HepG2 (cell line): ENCODE measurements at regions not wholly inside any gene's neighbourhood (a gene's known extent, or its start where the extent isn't known, plus 50 kb on each side); places are given as distances from the start of the nearest gene placed in this dataset.

Source experiments
- ATAC-seq: fragments of 200-7000 bp; cut with Tn5 transposase; 3 replicates; pipeline ENCODE4 v1.9.1; 2020; ENCODE audit warnings: mild to moderate bottlenecking, moderate library complexity
- BruUV-seq: library from RNA; stranded (reverse); fragments of 400-500 nt; replicated peaks from 2 replicates; lab custom pipeline; 2021; lab: Mats Ljungman, UMichigan
- CTCF ChIA-PET: fragments of 300-600 bp; formaldehyde crosslinking; extraction: SDS; loops from one replicate; lab custom pipeline; 2021; ENCODE audit warnings: low total read pairs, inconsistent platforms, low intra/inter-chr PET ratio; lab: Yijun Ruan, JAX
- POLR2A ChIA-PET: fragments of 350-600 bp; sonication (Branson Sonifier 250); formaldehyde crosslinking; loops from one replicate; lab custom pipeline; 2020; ENCODE audit warnings: antibody characterized with exemption, inconsistent platforms; lab: Yijun Ruan, JAX
- DNase-seq: peaks from one replicate; pipeline ENCODE4 v3.0.0-alpha.2; 2015; ENCODE audit warnings: low spot score
- FAIRE-seq: peaks from 3 replicates; lab custom pipeline; 2011; peaks lifted over from hg19 to GRCh38; lab: Jason Lieb, UNC
- H2AFZ ChIP-seq: one replicate; pipeline ENCODE4 v1.6.1; 2011; ENCODE audit warnings: low read length, inconsistent platforms
- H3K27ac ChIP-seq: fragments of 300-600 bp; 3 replicates; pipeline ENCODE4 v1.8.0; 2011; ENCODE audit warnings: mixed run types, mild to moderate bottlenecking, mixed read lengths, low read length, inconsistent platforms; ENCODE audit not compliant: insufficient read depth; ENCODE audit errors: extremely low read length
- H3K27me3 ChIP-seq, 2 experiments: fragments of 200-600 bp in 1 of 2; 2 replicates in 1 of 2; 3 replicates in 1 of 2; pipeline versions ENCODE4 v1.6.0 to v1.8.0; 2011; ENCODE audit warnings: low read length in 2 of 2, mild to moderate bottlenecking in 2 of 2, moderate library complexity in 2 of 2, inconsistent platforms in 1 of 2; ENCODE audit not compliant: insufficient read depth in 2 of 2, control insufficient read depth in 1 of 2
- H3K36me3 ChIP-seq, 2 experiments: fragments of 200-600 bp in 1 of 2; replicated peaks in 1 of 2; 2 replicates in 1 of 2; 3 replicates in 1 of 2; pipeline versions ENCODE4 v1.5.1 to v1.8.0; 2011; ENCODE audit warnings: low read length in 2 of 2, inconsistent platforms in 1 of 2; ENCODE audit not compliant: insufficient read depth in 2 of 2, control insufficient read depth in 1 of 2
- H3K4me1 ChIP-seq: 2 replicates; pipeline ENCODE4 v1.5.1; 2012; ENCODE audit warnings: low read length, inconsistent platforms; ENCODE audit not compliant: insufficient read depth
- H3K4me2 ChIP-seq: 2 replicates; pipeline ENCODE4 v1.6.0; 2011; ENCODE audit warnings: low read depth, low read length, inconsistent platforms
- H3K4me3 ChIP-seq, 3 experiments: fragments of 200-600 bp in 1 of 3; sonication (generic), shearing (Covaris generic) in 1 of 3; replicated peaks in 1 of 3; 2 replicates each; pipeline ENCODE4 v1.5.1; 2011 to 2016; ENCODE audit warnings: low read length in 3 of 3, inconsistent platforms in 2 of 3, low read depth in 2 of 3, mild to moderate bottlenecking in 2 of 3, control low read depth in 1 of 3, mixed read lengths in 1 of 3; ENCODE audit not compliant: insufficient read depth in 1 of 3
- H3K79me2 ChIP-seq: one replicate; pipeline ENCODE4 v1.6.1; 2011; ENCODE audit warnings: low read length, inconsistent platforms; ENCODE audit not compliant: insufficient read depth
- H3K9ac ChIP-seq: 2 replicates; pipeline ENCODE4 v1.6.0; 2011; ENCODE audit warnings: mild to moderate bottlenecking, low read depth, low read length, inconsistent platforms; ENCODE audit not compliant: insufficient read depth
- H3K9me3 ChIP-seq: 2 replicates; pipeline ENCODE4 v1.5.1; 2012; ENCODE audit warnings: mild to moderate bottlenecking, low read length
- H4K20me1 ChIP-seq: 2 replicates; pipeline ENCODE4 v1.6.0; 2011; ENCODE audit warnings: inconsistent platforms, mild to moderate bottlenecking, low read length, moderate library complexity; ENCODE audit not compliant: insufficient read depth
- AHR ChIP-seq: IDR thresholded peaks from 2 replicates; pipeline ENCODE4 v1.6.1; 2018; ENCODE audit warnings: missing genetic modification reagents, missing compliant biosample characterization
- LCORL ChIP-seq, 2 experiments: fragments of 450-650 bp in 1 of 2; sonication (generic) in 1 of 2; formaldehyde crosslinking in 1 of 2; IDR thresholded peaks; 2 replicates each; pipeline versions ENCODE4 v1.5.0 to v1.6.1; 2017 to 2020; ENCODE audit warnings: antibody characterized with exemption in 1 of 2, missing genetic modification reagents in 1 of 2
- MED13 ChIP-seq: sonication (generic); formaldehyde crosslinking; IDR thresholded peaks from 2 replicates; pipeline ENCODE4 v1.5.0; 2020; ENCODE audit warnings: missing genetic modification reagents
- NCOA1 ChIP-seq: sonication (generic); formaldehyde crosslinking; IDR thresholded peaks from 2 replicates; pipeline ENCODE4 v1.9.0; 2021; ENCODE audit warnings: missing genetic modification reagents
- NFYB ChIP-seq: sonication (generic); formaldehyde crosslinking; IDR thresholded peaks from 2 replicates; pipeline ENCODE4 v1.4.0; 2020; ENCODE audit warnings: missing genetic modification reagents
- SP2 ChIP-seq: sonication (generic); formaldehyde crosslinking; IDR thresholded peaks from 2 replicates; pipeline ENCODE4 v1.5.1; 2020; ENCODE audit warnings: mild to moderate bottlenecking, missing genetic modification reagents
- ZNF234 ChIP-seq: sonication (generic); formaldehyde crosslinking; conservative IDR thresholded peaks from 2 replicates; pipeline ENCODE4 v1.5.1; 2020; ENCODE audit warnings: mild to moderate bottlenecking, missing genetic modification reagents
- ZNF24 ChIP-seq: fragments of 450-650 bp; IDR thresholded peaks from 2 replicates; pipeline ENCODE4 v1.6.1; 2017; ENCODE audit warnings: antibody characterized with exemption, mild to moderate bottlenecking
- ZNF572 ChIP-seq: sonication (generic); formaldehyde crosslinking; IDR thresholded peaks from 2 replicates; pipeline ENCODE4 v1.5.1; 2020; ENCODE audit warnings: mild to moderate bottlenecking, missing genetic modification reagents
- ZNF660 ChIP-seq: sonication (generic); formaldehyde crosslinking; IDR thresholded peaks from 2 replicates; pipeline ENCODE4 v1.5.1; 2020; ENCODE audit warnings: mild to moderate bottlenecking, low read depth, missing genetic modification reagents, borderline replicate concordance
- ZNF878 ChIP-seq: sonication (generic); formaldehyde crosslinking; IDR thresholded peaks from 2 replicates; pipeline ENCODE4 v1.8.1; 2023; ENCODE audit warnings: mild to moderate bottlenecking, missing genetic modification reagents, moderate library complexity
- WGBS: methylation state at CpG from one replicate; pipeline ENCODE4 v1.1.6; 2017; ENCODE audit warnings: low lambda C conversion rate; 5-methylcytosine and 5-hydroxymethylcytosine counted together
- in situ Hi-C: cut with HindIII; loops from 2 replicates; pipeline ENCODE4 v1.10.0; 2017; ENCODE audit warnings: low pct_unique_long_range_greater_than_20kb; ENCODE audit not compliant: extremely low pct_ligation_motif_present
- intact Hi-C: fragments of 100-400 bp; cut with micrococcal nuclease; formaldehyde crosslinking; loops from one replicate; pipeline ENCODE4 v1.10.0; 2022; ENCODE audit not compliant: unreplicated experiment
- TF ChIP-seq, protein P1 (sequence below): sonication (generic); formaldehyde crosslinking; IDR thresholded peaks from 2 replicates; pipeline ENCODE4 v1.5.0; 2020; ENCODE audit warnings: missing genetic modification reagents

GRCh38 chr6:19312241-19312978 lies 524.8 kb upstream of the ID4 start (continued):
- TF ChIP-seq, protein P1, sequence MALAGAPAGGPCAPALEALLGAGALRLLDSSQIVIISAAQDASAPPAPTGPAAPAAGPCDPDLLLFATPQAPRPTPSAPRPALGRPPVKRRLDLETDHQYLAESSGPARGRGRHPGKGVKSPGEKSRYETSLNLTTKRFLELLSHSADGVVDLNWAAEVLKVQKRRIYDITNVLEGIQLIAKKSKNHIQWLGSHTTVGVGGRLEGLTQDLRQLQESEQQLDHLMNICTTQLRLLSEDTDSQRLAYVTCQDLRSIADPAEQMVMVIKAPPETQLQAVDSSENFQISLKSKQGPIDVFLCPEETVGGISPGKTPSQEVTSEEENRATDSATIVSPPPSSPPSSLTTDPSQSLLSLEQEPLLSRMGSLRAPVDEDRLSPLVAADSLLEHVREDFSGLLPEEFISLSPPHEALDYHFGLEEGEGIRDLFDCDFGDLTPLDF (CRISPR knock-in tag) = no peak
- TF ChIP-seq AHR = no peak

- no peak overlapping the region for H3K4me3 ChIP-seq
- no TSS peak for BruUV-seq
- intact Hi-C loops = no loop called here
- H3K79me2 ChIP-seq = no peaks in the 10 kb centered on the region
- H3K4me2 ChIP-seq = no peak overlapping the region
- no peak overlapping the region for H3K27ac ChIP-seq
- FAIRE-seq = no peak
- no peaks in the 10 kb centered on the region for H3K4me1 ChIP-seq
- H4K20me1 ChIP-seq = no peaks in the 10 kb centered on the region
- peaks cover 75% of the 10 kb centered on the region for H3K9me3 ChIP-seq
- ChIA-PET POLR2A (no interaction called here), CTCF (no interaction called here)
- no peaks in the 10 kb centered on the region for H3K27me3 ChIP-seq
- no peak for DNase-seq
- TF ChIP-seq MED13 = no peak
- peak; percentile 88 for TF ChIP-seq LCORL (IDR thresholded peaks at IDR 0.05)
- no peak for TF ChIP-seq LCORL (CRISPR knock-in tag; IDR thresholded peaks at IDR 0.05)
- ATAC-seq = no peak
- H3K9ac ChIP-seq = no peak overlapping the region
- 2% methylated on average over 3 of the region's 3 CpGs for WGBS
- in situ Hi-C loops = no loop called here
- no peaks in the 10 kb centered on the region for H3K36me3 ChIP-seq
- H2AFZ ChIP-seq = no peak overlapping the region
Observed at GRCh38 chr6:19317431-19317986, 519.7 kb upstream of the ID4 start.

DNA sequence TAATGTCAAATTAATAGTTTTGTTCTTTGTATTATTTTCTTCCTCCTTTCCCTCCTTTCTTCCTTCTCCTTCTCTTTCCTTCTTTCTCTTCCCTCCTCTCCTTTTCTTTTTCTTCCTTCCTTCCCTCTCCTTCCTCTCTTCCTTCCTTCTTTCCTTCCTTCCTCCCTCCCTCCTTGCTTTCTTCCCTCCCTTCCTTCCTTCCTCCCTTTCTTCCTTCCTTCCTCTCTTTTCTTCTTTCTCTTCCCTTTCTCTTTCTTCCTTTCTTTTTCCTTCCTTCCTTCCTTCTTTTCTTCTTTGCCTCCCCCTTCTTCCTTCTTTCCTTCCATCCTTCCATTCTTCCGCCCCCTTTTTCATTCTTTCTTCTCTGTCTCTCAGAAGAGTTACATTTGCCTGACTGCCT lies 518.2 kb upstream of the ID4 start:
- CTCF ChIA-PET = no interaction called here

More for the DNA sequence above, 518.2 kb upstream of the ID4 start:
- Histone ChIP-seq H3K9ac (no peak overlapping the region), H3K4me3 (no peak overlapping the region), H3K27me3 (no peaks in the 10 kb centered on the region), H3K36me3 (no peaks in the 10 kb centered on the region), H3K4me2 (no peak overlapping the region), H3K27ac (no peak overlapping the region), H4K20me1 (no peaks in the 10 kb centered on the region), H2AFZ (no peak overlapping the region), H3K79me2 (no peaks in the 10 kb centered on the region), H3K9me3 (peaks cover 65% of the 10 kb centered on the region), H3K4me1 (no peaks in the 10 kb centered on the region)
- in situ Hi-C loops (no loop called here), intact Hi-C loops (no loop called here)
- WGBS = 7% methylated on average over 1 of the region's 1 CpG
- no TSS peak for BruUV-seq
- ATAC-seq (no peak), FAIRE-seq (no peak), DNase-seq (no peak)
- TF ChIP-seq ZNF660 (CRISPR knock-in tag) (no peak), ZNF878 (CRISPR knock-in tag) (no peak), ZNF24 (no peak), ZNF572 (CRISPR knock-in tag) (no peak), NCOA1 (CRISPR knock-in tag) (no peak), ZNF234 (no peak), SP2 (no peak), NFYB (CRISPR knock-in tag) (no peak)
- POLR2A ChIA-PET = no interaction called here
